Aorta (tissue), 5 donors: ENCODE measurements at regions not wholly inside any gene's neighbourhood (a gene's known extent, or its start where the extent isn't known, plus 50 kb on each side); places are given as distances from the start of the nearest gene placed in this dataset.

ENCODE experiments used
- ATAC-seq: fragments of 200-7000 bp; cut with Tn5 transposase; one replicate; pipeline ENCODE4 v1.9.1; 2022; ENCODE audit warnings: moderate library complexity; ENCODE audit not compliant: low FRiP score
- DNase-seq, 2 donors: peaks; one replicate each; pipeline ENCODE4 v3.0.0-alpha.2; 2020
- H3K27ac ChIP-seq, 2 donors: one replicate each; pipeline ENCODE4 v1.5.1; 2013; ENCODE audit warnings: low read length in 2 of 2, mild to moderate bottlenecking in 2 of 2, moderate library complexity in 2 of 2, control low read depth in 1 of 2, inconsistent platforms in 1 of 2, low read depth in 1 of 2
- H3K27me3 ChIP-seq, 2 donors: one replicate each; pipeline ENCODE4 v1.6.1; 2013; ENCODE audit warnings: control low read depth in 1 of 2, low read length in 1 of 2, mild to moderate bottlenecking in 1 of 2, moderate library complexity in 1 of 2; ENCODE audit not compliant: insufficient read depth in 2 of 2, control insufficient read depth in 1 of 2
- H3K36me3 ChIP-seq, 2 donors: one replicate each; pipeline ENCODE4 v1.6.1; 2013; ENCODE audit warnings: control low read depth in 1 of 2, low read length in 1 of 2, mild to moderate bottlenecking in 1 of 2; ENCODE audit not compliant: insufficient read depth in 2 of 2, control insufficient read depth in 1 of 2
- H3K4me1 ChIP-seq, 2 donors: one replicate each; pipeline ENCODE4 v1.6.1; 2013; ENCODE audit warnings: low read length in 2 of 2, control low read depth in 1 of 2, mild to moderate bottlenecking in 1 of 2, moderate library complexity in 1 of 2; ENCODE audit not compliant: insufficient read depth in 2 of 2, control insufficient read depth in 1 of 2
- H3K4me3 ChIP-seq, 2 donors: one replicate each; pipeline ENCODE4 v1.5.1; 2013; ENCODE audit warnings: low read length in 2 of 2, control low read depth in 1 of 2, mild to moderate bottlenecking in 1 of 2
- H3K9me3 ChIP-seq: one replicate; pipeline ENCODE4 v1.6.1; 2013; ENCODE audit warnings: mild to moderate bottlenecking, low read length; ENCODE audit not compliant: control insufficient read depth
- WGBS, 2 donors: extraction: QIAGEN DNeasy Blood & Tissue Kit; methylation state at CpG; one replicate each; pipeline ENCODE4 v1.1.7; 2013; 5-methylcytosine and 5-hydroxymethylcytosine counted together
- intact Hi-C, 2 donors: fragments of 100-400 bp; cut with DNase I; formaldehyde crosslinking; loops; one replicate each; pipeline versions ENCODE4 v1.14.2 to v1.15.0; 2022
- donor health status: healthy with polysubstance abuse.
- donor health status: Bipolar disorder and iron deficiency.
- donor health status: DM: no; HTN: no; CAD: no.
- donor health status: DM: no; HTN: no; CAD: no.
- donor health status: DM: yes; HTN: yes; CAD: no.

- H3K27me3 ChIP-seq, result no peaks in the 10 kb centered on the region
- ATAC-seq (no peak), DNase-seq (no peak)
- 70 to 75% methylated on average over 1 of the region's 1 CpG for WGBS, 2 donors
- H3K9me3 ChIP-seq, result peaks cover 1% of the 10 kb centered on the region
- H3K4me3 ChIP-seq, result no peak overlapping the region
- intact Hi-C loops, result no loop called here
- H3K27ac ChIP-seq, result no peak overlapping the region
- no peaks in the 10 kb centered on the region for H3K36me3 ChIP-seq
- H3K4me1 ChIP-seq, result no peaks in the 10 kb centered on the region
These were observed 406.9 kb upstream of the NCAM2 start for GRCh38 chr21:20591284-20591683.

GRCh38 chr21:20592463-20592862, 405.7 kb upstream of the NCAM2 start:
- intact Hi-C loops, result no loop called here
- no peaks in the 10 kb centered on the region for H3K36me3 ChIP-seq
- no peak for DNase-seq
- no peak for ATAC-seq
- H3K27me3 ChIP-seq, result no peaks in the 10 kb centered on the region
- H3K9me3 ChIP-seq, result peaks cover 1% of the 10 kb centered on the region
- H3K27ac ChIP-seq, result no peak overlapping the region
- no peaks in the 10 kb centered on the region for H3K4me1 ChIP-seq
- H3K4me3 ChIP-seq, result no peak overlapping the region

- Histone ChIP-seq H3K36me3 (no peaks in the 10 kb centered on the region), H3K9me3 (no peaks in the 10 kb centered on the region), H3K27me3 (no peaks in the 10 kb centered on the region), H3K27ac (no peak overlapping the region), H3K4me3 (no peak overlapping the region), H3K4me1 (no peaks in the 10 kb centered on the region)
- ATAC-seq (no peak), DNase-seq (no peak)
- 86 to 91% methylated on average over 2 to 3 of the region's 3 CpGs for WGBS, 2 donors
- intact Hi-C loops, result no loop called here
These were observed 395.0 kb upstream of the NCAM2 start for GRCh38 chr21:20603236-20603635.

- H3K4me1 ChIP-seq, result no peaks in the 10 kb centered on the region
- no peaks in the 10 kb centered on the region for H3K36me3 ChIP-seq
- whole genome bisulfite sequencing, 2 donors, result 46 to 52% methylated on average over 4 of the region's 4 CpGs
- H3K4me3 ChIP-seq, result no peak overlapping the region
- ATAC-seq, result no peak
- no peak for DNase-seq
- no peak overlapping the region for H3K27ac ChIP-seq
- intact Hi-C loops, result no loop called here
- no peaks in the 10 kb centered on the region for H3K27me3 ChIP-seq
- no peaks in the 10 kb centered on the region for H3K9me3 ChIP-seq
These were observed 387.2 kb upstream of the NCAM2 start for GRCh38 chr21:20611008-20611407.

GRCh38 chr21:20613654-20614053, 384.6 kb upstream of the NCAM2 start:
- Histone ChIP-seq H3K36me3 (no peaks in the 10 kb centered on the region), H3K27me3 (no peaks in the 10 kb centered on the region), H3K4me1 (no peaks in the 10 kb centered on the region), H3K4me3 (no peak overlapping the region), H3K27ac (no peak overlapping the region), H3K9me3 (no peaks in the 10 kb centered on the region)
- intact Hi-C loops, result no loop called here
- 54 to 64% methylated on average over 2 of the region's 2 CpGs for WGBS, 2 donors
- ATAC-seq, result no peak
- DNase-seq, result no peak

- ATAC-seq (no peak), DNase-seq (no peak)
- Histone ChIP-seq H3K4me3 (no peak overlapping the region), H3K36me3 (no peaks in the 10 kb centered on the region), H3K4me1 (no peaks in the 10 kb centered on the region), H3K27me3 (no peaks in the 10 kb centered on the region), H3K27ac (no peak overlapping the region), H3K9me3 (no peaks in the 10 kb centered on the region)
- intact Hi-C loops, result no loop called here
- 25 to 28% methylated on average over 6 of the region's 6 CpGs for WGBS, 2 donors
These were observed 381.1 kb upstream of the NCAM2 start for GRCh38 chr21:20617130-20617529.

- Histone ChIP-seq H3K4me1 (no peaks in the 10 kb centered on the region), H3K9me3 (no peaks in the 10 kb centered on the region), H3K27ac (no peak overlapping the region), H3K4me3 (no peak overlapping the region), H3K36me3 (no peaks in the 10 kb centered on the region), H3K27me3 (no peaks in the 10 kb centered on the region)
- DNase-seq (no peak), ATAC-seq (no peak)
- intact Hi-C loops, result no loop called here
- WGBS, 2 donors, result 69 to 74% methylated on average over 3 of the region's 3 CpGs
These were observed 379.3 kb upstream of the NCAM2 start for GRCh38 chr21:20618878-20619277.

GRCh38 chr21:20627594-20627993, 370.6 kb upstream of the NCAM2 start:
- Histone ChIP-seq H3K4me1 (no peaks in the 10 kb centered on the region), H3K9me3 (no peaks in the 10 kb centered on the region), H3K4me3 (no peak overlapping the region), H3K27me3 (no peaks in the 10 kb centered on the region), H3K36me3 (no peaks in the 10 kb centered on the region), H3K27ac (no peak overlapping the region)
- 55 to 56% methylated on average over 4 of the region's 4 CpGs for WGBS, 2 donors
- intact Hi-C loops, result no loop called here
- DNase-seq (no peak), ATAC-seq (no peak)

- 88% methylated on average over 1 of the region's 1 CpG for WGBS, 2 donors
- DNase-seq, result no peak
These were observed 366.6 kb upstream of the NCAM2 start for GRCh38 chr21:20631633-20632032.

More at GRCh38 chr21:20631633-20632032, 366.6 kb upstream of the NCAM2 start:
- Histone ChIP-seq H3K36me3 (no peaks in the 10 kb centered on the region), H3K4me3 (no peak overlapping the region), H3K27ac (no peak overlapping the region), H3K27me3 (no peaks in the 10 kb centered on the region), H3K4me1 (no peaks in the 10 kb centered on the region), H3K9me3 (no peaks in the 10 kb centered on the region)
- intact Hi-C loops, result no loop called here
- ATAC-seq, result no peak
